Activated CD8-positive, alpha-beta T cell treated with anti-CD3 and anti-CD28 coated beads, Interleukin-2, amount 10 ng/mL, durations not matched to agents 7 days and 5 days (primary cell): ENCODE measurements at regions not wholly inside any gene's neighbourhood (a gene's known extent, or its start where the extent isn't known, plus 50 kb on each side); places are given as distances from the start of the nearest gene placed in this dataset.

ENCODE experiments used
- ATAC-seq: fragments of 150-1000 bp; cut with Tn5 transposase; one replicate; pipeline ENCODE4 v1.10.0; 2021; ENCODE audit warnings: moderate library complexity
- CTCF ChIA-PET: fragments of 350-600 bp; sonication (Branson Sonifier 250); formaldehyde crosslinking; loops from one replicate; lab custom pipeline; 2021; ENCODE audit warnings: antibody characterized with exemption; lab: Charles Lee
- POLR2A ChIA-PET: fragments of 350-600 bp; sonication (Branson Sonifier 250); formaldehyde crosslinking; loops from one replicate; lab custom pipeline; 2021; ENCODE audit warnings: antibody characterized with exemption; lab: Charles Lee
- DNase-seq: peaks from one replicate; pipeline ENCODE4 v3.0.0-alpha.2; 2020
- H3K27ac Mint-ChIP-seq: one replicate; pipeline ENCODE4 v1.8.0; 2021; ENCODE audit warnings: mild to moderate bottlenecking, mixed read lengths
- H3K27me3 Mint-ChIP-seq: one replicate; pipeline ENCODE4 v1.8.0; 2021; ENCODE audit warnings: low read depth, mixed read lengths
- H3K36me3 Mint-ChIP-seq: one replicate; pipeline ENCODE4 v1.8.0; 2021; ENCODE audit warnings: low read depth, mixed read lengths
- H3K4me1 Mint-ChIP-seq: one replicate; pipeline ENCODE4 v1.8.0; 2021; ENCODE audit warnings: low read depth, mixed read lengths
- H3K4me3 Mint-ChIP-seq: one replicate; pipeline ENCODE4 v1.8.0; 2021; ENCODE audit warnings: mild to moderate bottlenecking, mixed read lengths
- H3K9me3 Mint-ChIP-seq: one replicate; pipeline ENCODE4 v1.8.0; 2022; ENCODE audit warnings: mixed read lengths; ENCODE audit not compliant: insufficient read depth

GRCh38 chrX:137483554-137483953, 82.4 kb upstream of the ZIC3 start:
- no peak overlapping the region for H3K27ac Mint-ChIP-seq
- H3K4me1 Mint-ChIP-seq: no peaks in the 10 kb centered on the region
- H3K9me3 Mint-ChIP-seq: no peaks in the 10 kb centered on the region
- H3K27me3 Mint-ChIP-seq: peaks cover 2% of the 10 kb centered on the region
- ChIA-PET POLR2A (no interaction called here), CTCF (no interaction called here)
- DNase-seq (no peak), ATAC-seq (no peak)
- H3K36me3 Mint-ChIP-seq: no peaks in the 10 kb centered on the region
- H3K4me3 Mint-ChIP-seq: no peak overlapping the region

GRCh38 chrX:137482136-137482535, 83.8 kb upstream of the ZIC3 start:
- ChIA-PET POLR2A (no interaction called here), CTCF (no interaction called here)
- Mint-ChIP-seq H3K27me3 (peaks cover 2% of the 10 kb centered on the region), H3K36me3 (no peaks in the 10 kb centered on the region), H3K9me3 (no peaks in the 10 kb centered on the region), H3K4me1 (no peaks in the 10 kb centered on the region), H3K4me3 (no peak overlapping the region), H3K27ac (no peak overlapping the region)
- DNase-seq: no peak
- no peak for ATAC-seq

- ChIA-PET POLR2A (no interaction called here), CTCF (no interaction called here)
- no peaks in the 10 kb centered on the region for H3K36me3 Mint-ChIP-seq
- H3K9me3 Mint-ChIP-seq: no peaks in the 10 kb centered on the region
- H3K4me1 Mint-ChIP-seq: no peaks in the 10 kb centered on the region
- H3K27ac Mint-ChIP-seq: no peak overlapping the region
- no peak overlapping the region for H3K4me3 Mint-ChIP-seq
- DNase-seq (no peak), ATAC-seq (no peak)
- peaks cover 2% of the 10 kb centered on the region for H3K27me3 Mint-ChIP-seq
Observed at GRCh38 chrX:137479386-137479785, 86.5 kb upstream of the ZIC3 start.

GRCh38 chrX:137441711-137442110, 124.2 kb upstream of the ZIC3 start:
- no peaks in the 10 kb centered on the region for H3K4me1 Mint-ChIP-seq
- H3K36me3 Mint-ChIP-seq: no peaks in the 10 kb centered on the region
- H3K9me3 Mint-ChIP-seq: no peaks in the 10 kb centered on the region
- H3K4me3 Mint-ChIP-seq: no peak overlapping the region
- no peak overlapping the region for H3K27ac Mint-ChIP-seq
- H3K27me3 Mint-ChIP-seq: no peaks in the 10 kb centered on the region
- DNase-seq: no peak
- no peak for ATAC-seq
- ChIA-PET POLR2A (no interaction called here), CTCF (no interaction called here)

GRCh38 chrX:137432609-137433008, 133.3 kb upstream of the ZIC3 start:
- Mint-ChIP-seq H3K27me3 (peaks cover 26% of the 10 kb centered on the region), H3K9me3 (no peaks in the 10 kb centered on the region), H3K4me3 (no peak overlapping the region), H3K27ac (no peak overlapping the region), H3K4me1 (no peaks in the 10 kb centered on the region), H3K36me3 (no peaks in the 10 kb centered on the region)
- CTCF ChIA-PET: no interaction called here
- POLR2A ChIA-PET: no interaction called here
- ATAC-seq (no peak), DNase-seq (no peak)

- CTCF ChIA-PET: no interaction called here
- POLR2A ChIA-PET: no interaction called here
- Mint-ChIP-seq H3K27ac (no peak overlapping the region), H3K4me3 (no peak overlapping the region), H3K36me3 (no peaks in the 10 kb centered on the region), H3K9me3 (no peaks in the 10 kb centered on the region), H3K27me3 (peaks cover 28% of the 10 kb centered on the region), H3K4me1 (no peaks in the 10 kb centered on the region)
- DNase-seq (no peak), ATAC-seq (no peak)
Observed at GRCh38 chrX:137431693-137432488, 134.0 kb upstream of the ZIC3 start.

GRCh38 chrX:137430984-137431475, 134.9 kb upstream of the ZIC3 start:
- ATAC-seq (no peak), DNase-seq (no peak)
- no peak overlapping the region for H3K27ac Mint-ChIP-seq
- H3K36me3 Mint-ChIP-seq: no peaks in the 10 kb centered on the region
- ChIA-PET POLR2A (no interaction called here), CTCF (no interaction called here)
- no peak overlapping the region for H3K4me3 Mint-ChIP-seq
- peaks cover 3% of the 10 kb centered on the region for H3K4me1 Mint-ChIP-seq
- H3K9me3 Mint-ChIP-seq: no peaks in the 10 kb centered on the region
- peaks cover 36% of the 10 kb centered on the region for H3K27me3 Mint-ChIP-seq

GRCh38 chrX:137430301-137430700, 135.6 kb upstream of the ZIC3 start:
- ATAC-seq: no peak
- H3K4me1 Mint-ChIP-seq: peaks cover 3% of the 10 kb centered on the region
- H3K27ac Mint-ChIP-seq: no peak overlapping the region
- H3K4me3 Mint-ChIP-seq: no peak overlapping the region
- no peak for DNase-seq
- no peaks in the 10 kb centered on the region for H3K9me3 Mint-ChIP-seq
- ChIA-PET CTCF (no interaction called here), POLR2A (no interaction called here)
- H3K27me3 Mint-ChIP-seq: peaks cover 41% of the 10 kb centered on the region
- no peaks in the 10 kb centered on the region for H3K36me3 Mint-ChIP-seq

GRCh38 chrX:137428766-137429591, 136.9 kb upstream of the ZIC3 start:
- DNase-seq (no peak), ATAC-seq (no peak)
- Mint-ChIP-seq H3K9me3 (no peaks in the 10 kb centered on the region), H3K27ac (no peak overlapping the region), H3K4me3 (no peak overlapping the region), H3K36me3 (no peaks in the 10 kb centered on the region), H3K27me3 (peaks cover 50% of the 10 kb centered on the region), H3K4me1 (peaks cover 3% of the 10 kb centered on the region)
- CTCF ChIA-PET: no interaction called here
- POLR2A ChIA-PET: no interaction called here

GRCh38 chrX:137428221-137428661, 137.7 kb upstream of the ZIC3 start:
- CTCF ChIA-PET: no interaction called here
- H3K27ac Mint-ChIP-seq: no peak overlapping the region
- POLR2A ChIA-PET: no interaction called here
- H3K4me3 Mint-ChIP-seq: peak overlapping the region; percentile 66
- DNase-seq: no peak
- no peaks in the 10 kb centered on the region for H3K36me3 Mint-ChIP-seq
- no peaks in the 10 kb centered on the region for H3K9me3 Mint-ChIP-seq
- no peak for ATAC-seq
- H3K27me3 Mint-ChIP-seq: peaks cover 54% of the 10 kb centered on the region
- H3K4me1 Mint-ChIP-seq: peaks cover 3% of the 10 kb centered on the region

- ChIA-PET CTCF (no interaction called here), POLR2A (no interaction called here)
- no peaks in the 10 kb centered on the region for H3K9me3 Mint-ChIP-seq
- DNase-seq: no peak
- H3K4me3 Mint-ChIP-seq: peak overlapping the region; percentile 66
- peaks cover 3% of the 10 kb centered on the region for H3K4me1 Mint-ChIP-seq
- no peak overlapping the region for H3K27ac Mint-ChIP-seq
- H3K27me3 Mint-ChIP-seq: peaks cover 57% of the 10 kb centered on the region
- ATAC-seq: no peak
- H3K36me3 Mint-ChIP-seq: no peaks in the 10 kb centered on the region
Observed at GRCh38 chrX:137427816-137428215, 138.1 kb upstream of the ZIC3 start.

- ChIA-PET CTCF (no interaction called here), POLR2A (no interaction called here)
- no peaks in the 10 kb centered on the region for H3K36me3 Mint-ChIP-seq
- H3K9me3 Mint-ChIP-seq: no peaks in the 10 kb centered on the region
- no peak for ATAC-seq
- H3K27me3 Mint-ChIP-seq: peaks cover 57% of the 10 kb centered on the region
- no peak for DNase-seq
- H3K4me1 Mint-ChIP-seq: peaks cover 3% of the 10 kb centered on the region
- H3K4me3 Mint-ChIP-seq: peak overlapping the region; percentile 66
- no peak overlapping the region for H3K27ac Mint-ChIP-seq
Observed at GRCh38 chrX:137427426-137427778, 138.5 kb upstream of the ZIC3 start.
